ENCODE measurements at regions not wholly inside any gene's neighbourhood (a gene's known extent, or its start where the extent isn't known, plus 50 kb on each side); places are given as distances from the start of the nearest gene placed in this dataset.

DNA sequence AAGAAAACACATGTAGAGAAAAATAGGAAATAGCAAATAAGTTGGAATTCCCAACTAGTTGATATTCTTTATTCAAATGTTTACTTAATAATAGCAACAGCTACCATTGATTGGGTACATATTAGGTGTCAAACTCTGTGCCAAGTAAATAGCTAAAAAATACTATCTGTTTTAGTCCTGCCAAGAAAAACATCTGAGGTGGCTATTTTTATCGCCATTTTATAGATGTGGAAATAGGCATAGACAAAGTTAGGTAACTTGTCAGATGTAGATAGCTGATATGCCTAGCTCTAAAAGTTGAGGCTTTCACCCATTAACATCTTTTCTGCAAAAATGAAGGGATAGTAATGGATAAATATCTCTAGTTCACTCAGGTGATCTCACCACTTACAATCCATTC, 549.2 kb upstream of the ID4 start:
- Histone ChIP-seq H3K27me3 (replicated peaks in 1 of 2; ENCODE audit: control insufficient read depth in 2 of 2, insufficient read depth in 2 of 2, low read length in 1 of 2) (no peaks in the 10 kb centered on the region), H2AFZ (ENCODE audit: control insufficient read depth, low read depth, low read length) (no peak overlapping the region), H3K4me2 (ENCODE audit: control insufficient read depth, insufficient read depth) (no peak overlapping the region), H3K27ac (ENCODE audit: control insufficient read depth, insufficient read depth) (no peak overlapping the region), H4K20me1 (ENCODE audit: control insufficient read depth, insufficient read depth) (no peaks in the 10 kb centered on the region), H3K9ac (ENCODE audit: control insufficient read depth, insufficient read depth, low read length) (no peak overlapping the region), H3K9me3 (replicated peaks; ENCODE audit: control insufficient read depth, insufficient read depth, low read length) (no peaks in the 10 kb centered on the region), H3K4me3 (no peak overlapping the region), H3K79me2 (ENCODE audit: control insufficient read depth, insufficient read depth, low read length) (no peaks in the 10 kb centered on the region), H3K36me3 (ENCODE audit: control insufficient read depth in 2 of 2, insufficient read depth in 2 of 2, low read length in 1 of 2) (no peaks in the 10 kb centered on the region), H3K4me1 (ENCODE audit: control insufficient read depth, insufficient read depth, low read length) (no peaks in the 10 kb centered on the region)
- FAIRE-seq = no peak
- in situ Hi-C loops (cut with MboI) (no loop called here), intact Hi-C loops (cut with micrococcal nuclease; ENCODE audit: unreplicated experiment) (no loop called here)
- RAD21 ChIA-PET (ENCODE audit: unreplicated experiment) = no interaction called here
- CTCF ChIA-PET = no interaction called here
- SMC1A ChIA-PET (ENCODE audit: uncharacterized antibody, unreplicated experiment) = no interaction called here
- TF ChIP-seq KAT2A (conservative IDR thresholded peaks at IDR 0.05; ENCODE audit: control insufficient read depth, low read depth, low read length) = no peak
- TF ChIP-seq TBL1XR1 (IDR thresholded peaks at IDR 0.05; ENCODE audit: low read depth, low read length) = no peak
- TF ChIP-seq, protein P1, sequence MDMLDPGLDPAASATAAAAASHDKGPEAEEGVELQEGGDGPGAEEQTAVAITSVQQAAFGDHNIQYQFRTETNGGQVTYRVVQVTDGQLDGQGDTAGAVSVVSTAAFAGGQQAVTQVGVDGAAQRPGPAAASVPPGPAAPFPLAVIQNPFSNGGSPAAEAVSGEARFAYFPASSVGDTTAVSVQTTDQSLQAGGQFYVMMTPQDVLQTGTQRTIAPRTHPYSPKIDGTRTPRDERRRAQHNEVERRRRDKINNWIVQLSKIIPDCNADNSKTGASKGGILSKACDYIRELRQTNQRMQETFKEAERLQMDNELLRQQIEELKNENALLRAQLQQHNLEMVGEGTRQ (IDR thresholded peaks at IDR 0.05; ENCODE audit: borderline replicate concordance, low read depth, low read length) = no peak
- TF ChIP-seq ZNF207 (IDR thresholded peaks at IDR 0.05; ENCODE audit: borderline replicate concordance) = no peak
- no peak for TF ChIP-seq SMARCA5 (IDR thresholded peaks at IDR 0.05)
- TF ChIP-seq CHD2 (IDR thresholded peaks at IDR 0.05; ENCODE audit: borderline replicate concordance, low read depth, low read length) = no peak
- no peak for TF ChIP-seq TAF1 (IDR thresholded peaks at IDR 0.05; ENCODE audit: borderline replicate concordance, low read depth, low read length)
- no peak for TF ChIP-seq MTA2 (IDR thresholded peaks at IDR 0.05; ENCODE audit: low read depth)
- TF ChIP-seq, protein P2, sequence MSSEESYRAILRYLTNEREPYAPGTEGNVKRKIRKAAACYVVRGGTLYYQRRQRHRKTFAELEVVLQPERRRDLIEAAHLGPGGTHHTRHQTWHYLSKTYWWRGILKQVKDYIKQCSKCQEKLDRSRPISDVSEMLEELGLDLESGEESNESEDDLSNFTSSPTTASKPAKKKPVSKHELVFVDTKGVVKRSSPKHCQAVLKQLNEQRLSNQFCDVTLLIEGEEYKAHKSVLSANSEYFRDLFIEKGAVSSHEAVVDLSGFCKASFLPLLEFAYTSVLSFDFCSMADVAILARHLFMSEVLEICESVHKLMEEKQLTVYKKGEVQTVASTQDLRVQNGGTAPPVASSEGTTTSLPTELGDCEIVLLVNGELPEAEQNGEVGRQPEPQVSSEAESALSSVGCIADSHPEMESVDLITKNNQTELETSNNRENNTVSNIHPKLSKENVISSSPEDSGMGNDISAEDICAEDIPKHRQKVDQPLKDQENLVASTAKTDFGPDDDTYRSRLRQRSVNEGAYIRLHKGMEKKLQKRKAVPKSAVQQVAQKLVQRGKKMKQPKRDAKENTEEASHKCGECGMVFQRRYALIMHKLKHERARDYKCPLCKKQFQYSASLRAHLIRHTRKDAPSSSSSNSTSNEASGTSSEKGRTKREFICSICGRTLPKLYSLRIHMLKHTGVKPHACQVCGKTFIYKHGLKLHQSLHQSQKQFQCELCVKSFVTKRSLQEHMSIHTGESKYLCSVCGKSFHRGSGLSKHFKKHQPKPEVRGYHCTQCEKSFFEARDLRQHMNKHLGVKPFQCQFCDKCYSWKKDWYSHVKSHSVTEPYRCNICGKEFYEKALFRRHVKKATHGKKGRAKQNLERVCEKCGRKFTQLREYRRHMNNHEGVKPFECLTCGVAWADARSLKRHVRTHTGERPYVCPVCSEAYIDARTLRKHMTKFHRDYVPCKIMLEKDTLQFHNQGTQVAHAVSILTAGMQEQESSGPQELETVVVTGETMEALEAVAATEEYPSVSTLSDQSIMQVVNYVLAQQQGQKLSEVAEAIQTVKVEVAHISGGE (CRISPR knock-in tag; IDR thresholded peaks at IDR 0.05) = no peak
- no peak for TF ChIP-seq SIN3A (IDR thresholded peaks at IDR 0.05; ENCODE audit: low read depth, low read length)
- TF ChIP-seq, protein P3, sequence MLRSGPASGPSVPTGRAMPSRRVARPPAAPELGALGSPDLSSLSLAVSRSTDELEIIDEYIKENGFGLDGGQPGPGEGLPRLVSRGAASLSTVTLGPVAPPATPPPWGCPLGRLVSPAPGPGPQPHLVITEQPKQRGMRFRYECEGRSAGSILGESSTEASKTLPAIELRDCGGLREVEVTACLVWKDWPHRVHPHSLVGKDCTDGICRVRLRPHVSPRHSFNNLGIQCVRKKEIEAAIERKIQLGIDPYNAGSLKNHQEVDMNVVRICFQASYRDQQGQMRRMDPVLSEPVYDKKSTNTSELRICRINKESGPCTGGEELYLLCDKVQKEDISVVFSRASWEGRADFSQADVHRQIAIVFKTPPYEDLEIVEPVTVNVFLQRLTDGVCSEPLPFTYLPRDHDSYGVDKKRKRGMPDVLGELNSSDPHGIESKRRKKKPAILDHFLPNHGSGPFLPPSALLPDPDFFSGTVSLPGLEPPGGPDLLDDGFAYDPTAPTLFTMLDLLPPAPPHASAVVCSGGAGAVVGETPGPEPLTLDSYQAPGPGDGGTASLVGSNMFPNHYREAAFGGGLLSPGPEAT (IDR thresholded peaks at IDR 0.05; ENCODE audit: low read depth) = no peak
- TF ChIP-seq POLR2A (IDR thresholded peaks at IDR 0.05; ENCODE audit: low read depth, low read length) = no peak
- TF ChIP-seq HCFC1 (IDR thresholded peaks at IDR 0.05; ENCODE audit: low read length) = no peak
- no peak for TF ChIP-seq SMC3 (IDR thresholded peaks at IDR 0.05; ENCODE audit: borderline replicate concordance, low read length)
- no peak for TF ChIP-seq PAX5 (IDR thresholded peaks at IDR 0.05; ENCODE audit: borderline replicate concordance, low read depth, low read length)
- no peak for ATAC-seq
- DNase-seq (ENCODE audit: low read depth, low spot score) = no peak
- POLR2A ChIA-PET = no interaction called here
- WGBS (ENCODE audit: insufficient coverage, insufficient replicate concordance, low lambda C conversion rate, missing lambda C conversion rate) = 41% methylated on average over 1 of the region's 1 CpG
- BruUV-seq (replicated peaks) = no TSS peak

All from GM12878 (cell line).